Neural progenitor cell (in vitro differentiated cells): ENCODE measurements at regions not wholly inside any gene's neighbourhood (a gene's known extent, or its start where the extent isn't known, plus 50 kb on each side); places are given as distances from the start of the nearest gene placed in this dataset.

ENCODE experiments used
- EZH2 ChIP-seq: fragments of 200-600 bp; sonication (generic); IDR thresholded peaks from 2 replicates; pipeline ENCODE4 v1.6.1; 2017; ENCODE audit warnings: antibody characterized with exemption, mild to moderate bottlenecking, moderate library complexity
- EZH2phosphoT487 ChIP-seq: fragments of 200-600 bp; sonication (generic); IDR thresholded peaks from 2 replicates; pipeline ENCODE4 v1.6.1; 2017; ENCODE audit warnings: antibody characterized with exemption
- TF ChIP-seq, protein P1 (sequence below): fragments of 200-600 bp; sonication (generic); IDR thresholded peaks from 2 replicates; pipeline ENCODE4 v1.5.1; 2017; ENCODE audit warnings: antibody characterized with exemption, mild to moderate bottlenecking

DNA sequence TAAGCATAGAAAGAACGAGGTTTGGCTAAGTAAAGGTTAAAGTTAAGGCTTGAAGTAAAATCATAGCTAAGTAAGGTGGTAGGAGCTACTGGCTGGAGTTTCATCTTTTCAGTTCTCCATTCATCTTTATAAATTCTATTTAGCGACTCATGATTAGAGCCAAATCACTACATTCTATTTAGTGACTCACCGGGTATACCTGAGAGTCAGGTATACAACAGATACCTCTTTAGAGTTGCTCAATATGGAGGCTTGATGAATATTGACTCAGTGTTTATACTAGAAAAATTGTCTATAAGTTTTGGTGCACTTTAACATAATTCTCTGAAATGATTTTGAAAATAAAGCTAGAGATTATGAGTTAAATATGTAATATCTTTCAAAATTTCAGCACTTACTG, 328.8 kb upstream of the GRM7 start:
- TF ChIP-seq, protein P1, sequence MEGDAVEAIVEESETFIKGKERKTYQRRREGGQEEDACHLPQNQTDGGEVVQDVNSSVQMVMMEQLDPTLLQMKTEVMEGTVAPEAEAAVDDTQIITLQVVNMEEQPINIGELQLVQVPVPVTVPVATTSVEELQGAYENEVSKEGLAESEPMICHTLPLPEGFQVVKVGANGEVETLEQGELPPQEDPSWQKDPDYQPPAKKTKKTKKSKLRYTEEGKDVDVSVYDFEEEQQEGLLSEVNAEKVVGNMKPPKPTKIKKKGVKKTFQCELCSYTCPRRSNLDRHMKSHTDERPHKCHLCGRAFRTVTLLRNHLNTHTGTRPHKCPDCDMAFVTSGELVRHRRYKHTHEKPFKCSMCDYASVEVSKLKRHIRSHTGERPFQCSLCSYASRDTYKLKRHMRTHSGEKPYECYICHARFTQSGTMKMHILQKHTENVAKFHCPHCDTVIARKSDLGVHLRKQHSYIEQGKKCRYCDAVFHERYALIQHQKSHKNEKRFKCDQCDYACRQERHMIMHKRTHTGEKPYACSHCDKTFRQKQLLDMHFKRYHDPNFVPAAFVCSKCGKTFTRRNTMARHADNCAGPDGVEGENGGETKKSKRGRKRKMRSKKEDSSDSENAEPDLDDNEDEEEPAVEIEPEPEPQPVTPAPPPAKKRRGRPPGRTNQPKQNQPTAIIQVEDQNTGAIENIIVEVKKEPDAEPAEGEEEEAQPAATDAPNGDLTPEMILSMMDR = no peak
- TF ChIP-seq EZH2phosphoT487 = no peak
- no peak for TF ChIP-seq EZH2
